GM23338 (cell line): ENCODE measurements at regions not wholly inside any gene's neighbourhood (a gene's known extent, or its start where the extent isn't known, plus 50 kb on each side); places are given as distances from the start of the nearest gene placed in this dataset.

Experiments
- ATAC-seq: fragments of 200-7000 bp; cut with Tn5 transposase; 3 replicates; pipeline ENCODE4 v1.9.1; 2020
- DNase-seq: peaks from one replicate; pipeline ENCODE4 v3.0.0-alpha.2; 2015; ENCODE audit warnings: low spot score
- H2AFZ ChIP-seq: fragments of 200-600 bp; sonication (generic); 2 replicates; pipeline ENCODE4 v1.8.0; 2016; ENCODE audit warnings: antibody characterized with exemption, mild to moderate bottlenecking, moderate library complexity
- H3F3A ChIP-seq: fragments of 200-600 bp; sonication (generic); replicated peaks from 2 replicates; pipeline ENCODE4 v1.8.0; 2017; ENCODE audit warnings: antibody characterized with exemption, mixed run types, low read depth
- H3K27ac ChIP-seq: fragments of 200-600 bp; sonication (generic); 2 replicates; pipeline ENCODE4 v1.6.1; 2016; ENCODE audit warnings: low read depth
- H3K27me3 ChIP-seq: fragments of 200-600 bp; sonication (generic); 2 replicates; pipeline ENCODE4 v1.8.0; 2016; ENCODE audit warnings: mild to moderate bottlenecking, mixed run types, moderate library complexity; ENCODE audit not compliant: insufficient read depth
- H3K36me3 ChIP-seq: fragments of 200-600 bp; sonication (generic); 2 replicates; pipeline ENCODE4 v1.8.0; 2016; ENCODE audit warnings: mild to moderate bottlenecking; ENCODE audit not compliant: insufficient read depth
- H3K4me1 ChIP-seq: fragments of 200-600 bp; sonication (generic); 2 replicates; pipeline ENCODE4 v1.8.0; 2016; ENCODE audit warnings: mild to moderate bottlenecking, moderate library complexity; ENCODE audit not compliant: insufficient read depth
- H3K4me2 ChIP-seq: fragments of 200-600 bp; sonication (generic); 2 replicates; pipeline ENCODE4 v1.7.1; 2017; ENCODE audit warnings: mixed run types
- H3K4me3 ChIP-seq: fragments of 200-600 bp; sonication (generic); 2 replicates; pipeline ENCODE4 v1.6.1; 2016; ENCODE audit warnings: mixed run types
- H3K79me2 ChIP-seq: fragments of 200-600 bp; sonication (generic); replicated peaks from 2 replicates; pipeline ENCODE4 v1.8.0; 2017; ENCODE audit warnings: mild to moderate bottlenecking; ENCODE audit not compliant: insufficient read depth
- H3K9me2 ChIP-seq: fragments of 200-600 bp; sonication (generic); 2 replicates; pipeline ENCODE4 v1.8.0; 2017; ENCODE audit not compliant: insufficient read depth
- H4K20me1 ChIP-seq: fragments of 200-600 bp; sonication (generic); replicated peaks from 2 replicates; pipeline ENCODE4 v1.8.0; 2017; ENCODE audit warnings: mild to moderate bottlenecking; ENCODE audit not compliant: insufficient read depth
- H3K27ac Mint-ChIP-seq: 2 replicates; pipeline ENCODE4 v1.8.0; 2020; ENCODE audit warnings: inconsistent platforms, mild to moderate bottlenecking, moderate library complexity, mixed read lengths
- H3K27me3 Mint-ChIP-seq: 3 replicates; pipeline ENCODE4 v1.8.0; 2022; ENCODE audit warnings: low read depth, mild to moderate bottlenecking, moderate library complexity, mixed read lengths, inconsistent platforms; ENCODE audit not compliant: insufficient read depth, poor library complexity
- H3K36me3 Mint-ChIP-seq: 3 replicates; pipeline ENCODE4 v1.8.0; 2021; ENCODE audit warnings: low read depth, mild to moderate bottlenecking, inconsistent platforms, moderate library complexity, mixed read lengths
- H3K4me1 Mint-ChIP-seq: 3 replicates; pipeline ENCODE4 v1.8.0; 2020; ENCODE audit warnings: mild to moderate bottlenecking, inconsistent platforms, mixed read lengths
- H3K4me3 Mint-ChIP-seq: 3 replicates; pipeline ENCODE4 v1.8.0; 2021; ENCODE audit warnings: moderate library complexity, mild to moderate bottlenecking, inconsistent platforms, mixed read lengths
- H3K9me3 Mint-ChIP-seq: 3 replicates; pipeline ENCODE4 v1.8.0; 2020; ENCODE audit warnings: moderate library complexity, mild to moderate bottlenecking, inconsistent platforms, mixed read lengths
- CREB1 ChIP-seq: fragments of 250-450 bp; sonication (Bioruptor Pico); IDR thresholded peaks from 2 replicates; pipeline ENCODE4 v1.5.0; 2020; ENCODE audit warnings: low read depth, mild to moderate bottlenecking, moderate library complexity
- CTCF ChIP-seq, 2 experiments: fragments of 200-600 bp in 1 of 2; sonication (generic) in 1 of 2; conservative IDR thresholded peaks; 2 replicates each; pipeline versions ENCODE4 v1.5.1 to v1.6.1; 2016 to 2017; ENCODE audit warnings: antibody characterized with exemption in 2 of 2, low read depth in 2 of 2, mild to moderate bottlenecking in 2 of 2, moderate library complexity in 1 of 2
- ETS1 ChIP-seq: IDR thresholded peaks from 2 replicates; pipeline ENCODE4 v1.6.1; 2016; ENCODE audit warnings: antibody characterized with exemption
- EZH2 ChIP-seq: fragments of 200-600 bp; sonication (generic); IDR thresholded peaks from one replicate; pipeline ENCODE4 v1.8.0; 2017; ENCODE audit warnings: antibody characterized with exemption, mild to moderate bottlenecking, low read depth; ENCODE audit not compliant: unreplicated experiment
- EZH2phosphoT487 ChIP-seq: fragments of 200-600 bp; sonication (generic); IDR thresholded peaks from one replicate; pipeline ENCODE4 v1.8.1; 2018; ENCODE audit warnings: antibody characterized with exemption; ENCODE audit not compliant: unreplicated experiment
- JUNB ChIP-seq: IDR thresholded peaks from one replicate; pipeline ENCODE4 v1.6.1; 2016; ENCODE audit warnings: antibody characterized with exemption; ENCODE audit not compliant: unreplicated experiment
- NANOG ChIP-seq: IDR thresholded peaks from 2 replicates; pipeline ENCODE4 v1.6.1; 2016; ENCODE audit warnings: antibody characterized with exemption, borderline replicate concordance
- POLR2AphosphoS5 ChIP-seq: IDR thresholded peaks from 2 replicates; pipeline ENCODE4 v1.6.1; 2016; ENCODE audit warnings: antibody characterized with exemption, low read depth
- REST ChIP-seq: IDR thresholded peaks from one replicate; pipeline ENCODE4 v1.6.1; 2018; ENCODE audit warnings: antibody characterized with exemption; ENCODE audit not compliant: unreplicated experiment
- STAT1 ChIP-seq: IDR thresholded peaks from one replicate; pipeline ENCODE4 v1.6.1; 2016; ENCODE audit warnings: antibody characterized with exemption; ENCODE audit not compliant: unreplicated experiment
- ZNF114 ChIP-seq: fragments of 250-450 bp; sonication (Bioruptor Pico); IDR thresholded peaks from 2 replicates; pipeline ENCODE4 v1.5.0; 2020; ENCODE audit warnings: mild to moderate bottlenecking, moderate library complexity
- ZNF331 ChIP-seq: fragments of 250-450 bp; sonication (Bioruptor Pico); IDR thresholded peaks from 2 replicates; pipeline ENCODE4 v1.5.0; 2020; ENCODE audit warnings: low read depth, mild to moderate bottlenecking, moderate library complexity
- ZNF462 ChIP-seq: fragments of 250-450 bp; sonication (Bioruptor Pico); IDR thresholded peaks from 2 replicates; pipeline ENCODE4 v1.5.0; 2020; ENCODE audit warnings: mild to moderate bottlenecking, moderate library complexity

GRCh38 chr1:106814418-106814817 lies 242.1 kb upstream of the PRMT6 start:
- Histone ChIP-seq H3K4me1 (no peaks in the 10 kb centered on the region), H3K9me2 (0 out of 2 replicates have a peak, but pooled peaks cover 4% of the 10 kb centered on the region), H3K27ac (no peak overlapping the region), H3K79me2 (no peaks in the 10 kb centered on the region), H3K4me2 (no peak overlapping the region), H3F3A (no peaks in the 10 kb centered on the region), H3K36me3 (no peaks in the 10 kb centered on the region), H3K4me3 (no peak overlapping the region), H2AFZ (peak overlapping the region; percentile 29), H3K27me3 (no peaks in the 10 kb centered on the region), H4K20me1 (no peaks in the 10 kb centered on the region)
- ATAC-seq (no peak), DNase-seq (no peak)
- TF ChIP-seq CTCF (conservative IDR thresholded peaks at IDR 0.05; ENCODE audit: low read depth in 2 of 2) = no peak
- TF ChIP-seq REST = no peak
- TF ChIP-seq EZH2 = no peak
- no peak for TF ChIP-seq STAT1
- TF ChIP-seq EZH2phosphoT487 = no peak
- TF ChIP-seq JUNB = no peak
- no peak for TF ChIP-seq ZNF462
- no peak for TF ChIP-seq ETS1
- TF ChIP-seq CREB1 (CRISPR knock-in tag) = no peak
- no peak for TF ChIP-seq POLR2AphosphoS5
- no peak for TF ChIP-seq NANOG
- TF ChIP-seq ZNF331 = no peak
- TF ChIP-seq ZNF114 (CRISPR knock-in tag) = no peak
- peaks cover 13% of the 10 kb centered on the region for H3K9me3 Mint-ChIP-seq
- no peak overlapping the region for H3K27ac Mint-ChIP-seq
- H3K27me3 Mint-ChIP-seq = peaks cover 4% of the 10 kb centered on the region
- H3K36me3 Mint-ChIP-seq = peaks cover 10% of the 10 kb centered on the region
- H3K4me3 Mint-ChIP-seq = no peak overlapping the region
- no peaks in the 10 kb centered on the region; the same call in 2 of the 3 replicates for H3K4me1 Mint-ChIP-seq
